OCI-LY1 (cell line): ENCODE measurements at regions not wholly inside any gene's neighbourhood (a gene's known extent, or its start where the extent isn't known, plus 50 kb on each side); places are given as distances from the start of the nearest gene placed in this dataset.

Experiments used
- EZH2 ChIP-seq: fragments of 200-600 bp; sonication (generic), shearing (Covaris generic); IDR thresholded peaks from 2 replicates; pipeline ENCODE4 v1.8.0; 2017; ENCODE audit warnings: borderline replicate concordance, mixed run types, mild to moderate bottlenecking, antibody characterized with exemption, low read length, moderate library complexity, mixed read lengths
- TF ChIP-seq, protein P1 (sequence below): fragments of 200-600 bp; sonication (generic), shearing (Covaris generic); IDR thresholded peaks from 2 replicates; pipeline ENCODE4 v1.5.1; 2017; ENCODE audit warnings: mild to moderate bottlenecking, antibody characterized with exemption, low read length, moderate library complexity, mixed read lengths

DNA sequence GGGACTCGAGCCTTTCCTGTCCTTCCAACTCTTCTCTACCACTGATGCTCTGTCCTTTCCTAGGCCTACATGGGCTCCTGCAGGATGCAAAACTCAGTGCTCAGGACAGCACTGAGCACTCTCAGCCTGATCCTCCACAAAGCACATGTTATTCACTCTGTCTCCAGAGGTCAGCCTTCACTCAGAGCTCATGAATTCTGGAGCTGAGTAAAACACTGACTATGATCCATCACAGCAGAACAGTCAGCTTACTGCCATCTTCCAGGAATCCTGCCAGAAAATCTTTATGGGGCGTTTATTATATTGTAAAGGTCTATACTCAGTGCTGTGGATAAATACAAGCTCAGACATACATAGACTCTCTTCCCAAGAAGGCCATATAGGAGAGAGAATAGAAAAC, 121.5 kb upstream of the CPEB2 start:
- TF ChIP-seq, protein P1, sequence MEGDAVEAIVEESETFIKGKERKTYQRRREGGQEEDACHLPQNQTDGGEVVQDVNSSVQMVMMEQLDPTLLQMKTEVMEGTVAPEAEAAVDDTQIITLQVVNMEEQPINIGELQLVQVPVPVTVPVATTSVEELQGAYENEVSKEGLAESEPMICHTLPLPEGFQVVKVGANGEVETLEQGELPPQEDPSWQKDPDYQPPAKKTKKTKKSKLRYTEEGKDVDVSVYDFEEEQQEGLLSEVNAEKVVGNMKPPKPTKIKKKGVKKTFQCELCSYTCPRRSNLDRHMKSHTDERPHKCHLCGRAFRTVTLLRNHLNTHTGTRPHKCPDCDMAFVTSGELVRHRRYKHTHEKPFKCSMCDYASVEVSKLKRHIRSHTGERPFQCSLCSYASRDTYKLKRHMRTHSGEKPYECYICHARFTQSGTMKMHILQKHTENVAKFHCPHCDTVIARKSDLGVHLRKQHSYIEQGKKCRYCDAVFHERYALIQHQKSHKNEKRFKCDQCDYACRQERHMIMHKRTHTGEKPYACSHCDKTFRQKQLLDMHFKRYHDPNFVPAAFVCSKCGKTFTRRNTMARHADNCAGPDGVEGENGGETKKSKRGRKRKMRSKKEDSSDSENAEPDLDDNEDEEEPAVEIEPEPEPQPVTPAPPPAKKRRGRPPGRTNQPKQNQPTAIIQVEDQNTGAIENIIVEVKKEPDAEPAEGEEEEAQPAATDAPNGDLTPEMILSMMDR = no peak
- TF ChIP-seq EZH2 = no peak
